Liver (tissue), 8 donors: ENCODE measurements at regions not wholly inside any gene's neighbourhood (a gene's known extent, or its start where the extent isn't known, plus 50 kb on each side); places are given as distances from the start of the nearest gene placed in this dataset.

Experiments used
- DNase-seq: peaks from one replicate; pipeline ENCODE4 v3.0.0-alpha.2; 2017; ENCODE audit warnings: low spot score
- H3K27ac ChIP-seq, 2 donors: one replicate each; pipeline ENCODE4 v1.7.0; 2013; ENCODE audit warnings: inconsistent platforms in 2 of 2, low read length in 2 of 2, control low read depth in 1 of 2, low read depth in 1 of 2, mild to moderate bottlenecking in 1 of 2
- H3K27me3 ChIP-seq, 4 donors: one replicate each; pipeline versions ENCODE4 v1.6.1 to v1.7.0; 2013; ENCODE audit warnings: low read length in 3 of 4, inconsistent platforms in 1 of 4, mild to moderate bottlenecking in 1 of 4, moderate library complexity in 1 of 4; ENCODE audit not compliant: control insufficient read depth in 4 of 4, insufficient read depth in 4 of 4
- H3K36me3 ChIP-seq, 4 donors: one replicate each; pipeline versions ENCODE4 v1.6.1 to v1.7.0; 2013; ENCODE audit warnings: low read length in 3 of 4, mild to moderate bottlenecking in 3 of 4, low read depth in 1 of 4, moderate library complexity in 1 of 4; ENCODE audit not compliant: control insufficient read depth in 4 of 4, insufficient read depth in 3 of 4
- H3K4me1 ChIP-seq, 4 donors: one replicate each; pipeline versions ENCODE4 v1.6.1 to v1.7.0; 2013; ENCODE audit warnings: low read length in 3 of 4, mild to moderate bottlenecking in 3 of 4, moderate library complexity in 1 of 4; ENCODE audit not compliant: control insufficient read depth in 4 of 4, insufficient read depth in 4 of 4
- H3K4me3 ChIP-seq, 3 donors: one replicate each; pipeline versions ENCODE4 v1.6.1 to v1.7.0; 2013; ENCODE audit warnings: low read length in 3 of 3, control low read depth in 1 of 3, low read depth in 1 of 3, mild to moderate bottlenecking in 1 of 3
- H3K9ac ChIP-seq, 2 donors: one replicate each; pipeline ENCODE4 v1.7.0; 2013; ENCODE audit warnings: low read length in 2 of 2, mild to moderate bottlenecking in 2 of 2, moderate library complexity in 2 of 2, control low read depth in 1 of 2, low read depth in 1 of 2
- H3K9me3 ChIP-seq, 4 donors: one replicate each; pipeline versions ENCODE4 v1.6.1 to v1.7.0; 2013; ENCODE audit warnings: low read length in 3 of 4; ENCODE audit not compliant: control insufficient read depth in 4 of 4
- CTCF ChIP-seq: fragments of 150-350 bp; IDR thresholded peaks from 2 replicates; pipeline ENCODE4 v1.5.1; 2017; ENCODE audit warnings: improper control_type of control experiment, low read depth, low read length; ENCODE audit not compliant: missing input control
- EGR1 ChIP-seq, 2 donors: IDR thresholded peaks; 2 replicates each; pipeline ENCODE4 v1.6.1; 2016 to 2018; ENCODE audit warnings: antibody characterized with exemption in 2 of 2, low read depth in 2 of 2
- FOXA1 ChIP-seq: IDR thresholded peaks from 2 replicates; pipeline ENCODE4 v1.6.1; 2016; ENCODE audit warnings: antibody characterized with exemption
- FOXA2 ChIP-seq: IDR thresholded peaks from 2 replicates; pipeline ENCODE4 v1.6.1; 2016; ENCODE audit warnings: antibody characterized with exemption
- GABPA ChIP-seq, 2 donors: IDR thresholded peaks in 1 of 2; conservative IDR thresholded peaks in 1 of 2; 2 replicates each; pipeline ENCODE4 v1.6.1; 2016; ENCODE audit warnings: antibody characterized with exemption in 2 of 2, mild to moderate bottlenecking in 1 of 2, moderate library complexity in 1 of 2
- HNF4A ChIP-seq, 2 donors: conservative IDR thresholded peaks; 2 replicates each; pipeline ENCODE4 v1.6.1; 2016; ENCODE audit warnings: antibody characterized with exemption in 2 of 2, mild to moderate bottlenecking in 2 of 2
- HNF4G ChIP-seq: IDR thresholded peaks from 2 replicates; pipeline ENCODE4 v1.6.1; 2016; ENCODE audit warnings: antibody characterized with exemption
- JUND ChIP-seq, 2 donors: IDR thresholded peaks; 2 replicates each; pipeline ENCODE4 v1.6.1; 2016; ENCODE audit warnings: antibody characterized with exemption in 2 of 2
- MAX ChIP-seq: IDR thresholded peaks from 2 replicates; pipeline ENCODE4 v1.6.1; 2016; ENCODE audit warnings: antibody characterized with exemption
- RAD21 ChIP-seq, 2 donors: IDR thresholded peaks; 2 replicates each; pipeline ENCODE4 v1.6.1; 2016; ENCODE audit warnings: antibody characterized with exemption in 2 of 2, mild to moderate bottlenecking in 2 of 2
- REST ChIP-seq: IDR thresholded peaks from 2 replicates; pipeline ENCODE4 v1.6.1; 2016; ENCODE audit warnings: antibody characterized with exemption, mild to moderate bottlenecking
- RXRA ChIP-seq, 2 donors: IDR thresholded peaks; 2 replicates each; pipeline ENCODE4 v1.6.1; 2017 to 2018; ENCODE audit warnings: antibody characterized with exemption in 2 of 2, mild to moderate bottlenecking in 1 of 2
- SP1 ChIP-seq: IDR thresholded peaks from 2 replicates; pipeline ENCODE4 v1.6.1; 2018; ENCODE audit warnings: antibody characterized with exemption, mild to moderate bottlenecking
- TAF1 ChIP-seq: conservative IDR thresholded peaks from 2 replicates; pipeline ENCODE4 v1.6.1; 2016; ENCODE audit warnings: antibody characterized with exemption, mild to moderate bottlenecking
- YY1 ChIP-seq: IDR thresholded peaks from 2 replicates; pipeline ENCODE4 v1.6.1; 2016; ENCODE audit warnings: antibody characterized with exemption, mild to moderate bottlenecking
- WGBS: extraction: QIAGEN DNeasy Blood & Tissue Kit; methylation state at CpG from one replicate; pipeline ENCODE4 v1.1.7; 2013; 5-methylcytosine and 5-hydroxymethylcytosine counted together
- TF ChIP-seq, protein P1 (sequence below): IDR thresholded peaks from 2 replicates; pipeline ENCODE4 v1.6.1; 2016; ENCODE audit warnings: antibody characterized with exemption
- TF ChIP-seq, protein P2 (sequence below): IDR thresholded peaks from 2 replicates; pipeline ENCODE4 v1.6.1; 2016; ENCODE audit warnings: antibody characterized with exemption
- donor health status: healthy.
- donor health status: healthy.
- donor health status: healthy.
- donor health status: healthy.
- donor health status: healthy.

GRCh38 chr2:145909175-145909755 is 1389.3 kb upstream of the ZEB2 start (continued):
- TF ChIP-seq TAF1: no peak
- TF ChIP-seq SP1: no peak
- TF ChIP-seq RAD21 (IDR thresholded peaks at IDR 0.05): no peak
- TF ChIP-seq FOXA2: no peak
- TF ChIP-seq GABPA (IDR thresholded peaks at IDR 0.05 in 1 of 2, conservative IDR thresholded peaks at IDR 0.05 in 1 of 2): no peak
- no peak for TF ChIP-seq CTCF

GRCh38 chr2:145906354-145906753 is 1386.4 kb upstream of the ZEB2 start:
- no peak overlapping the region for H3K9ac ChIP-seq
- DNase-seq: no peak
- H3K4me3 ChIP-seq: no peak overlapping the region
- no peaks in the 10 kb centered on the region for H3K9me3 ChIP-seq
- no peaks in the 10 kb centered on the region for H3K36me3 ChIP-seq
- H3K27ac ChIP-seq: no peak overlapping the region
- TF ChIP-seq MAX: no peak
- TF ChIP-seq, protein P1, sequence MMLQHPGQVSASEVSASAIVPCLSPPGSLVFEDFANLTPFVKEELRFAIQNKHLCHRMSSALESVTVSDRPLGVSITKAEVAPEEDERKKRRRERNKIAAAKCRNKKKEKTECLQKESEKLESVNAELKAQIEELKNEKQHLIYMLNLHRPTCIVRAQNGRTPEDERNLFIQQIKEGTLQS: no peak
- TF ChIP-seq CTCF: no peak
- no peak for TF ChIP-seq FOXA1
- TF ChIP-seq JUND (IDR thresholded peaks at IDR 0.05): no peak
- peaks cover 0 to 5% (median 0%) of the 10 kb centered on the region in 4 donors for H3K4me1 ChIP-seq
- no peaks in the 10 kb centered on the region for H3K27me3 ChIP-seq
- WGBS: 86% methylated on average over 1 of the region's 1 CpG

DNA sequence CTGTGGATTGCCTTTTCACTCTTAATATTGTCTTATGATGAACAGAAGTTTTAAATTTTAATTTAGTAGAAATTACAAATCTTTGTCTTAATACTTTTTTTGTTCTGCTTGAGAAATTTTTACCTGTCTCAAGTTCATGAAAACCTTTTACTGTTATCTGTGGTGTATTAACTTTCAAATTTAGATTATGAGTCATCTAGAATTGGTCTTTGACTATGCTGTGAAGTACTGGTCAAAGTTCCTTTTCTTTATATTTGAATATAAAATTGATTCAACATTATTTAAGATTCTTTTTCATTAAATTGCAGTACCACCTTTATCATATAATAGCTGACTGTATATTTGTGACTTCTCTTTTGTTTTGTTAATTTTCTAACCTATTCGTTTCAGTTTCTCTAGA is 1385.5 kb upstream of the ZEB2 start:
- no peak for DNase-seq

More for the DNA sequence above, 1385.5 kb upstream of the ZEB2 start:
- H3K4me1 ChIP-seq: peaks cover 0 to 5% (median 0%) of the 10 kb centered on the region in 4 donors
- no peak overlapping the region for H3K9ac ChIP-seq
- no peaks in the 10 kb centered on the region for H3K36me3 ChIP-seq
- H3K9me3 ChIP-seq: no peaks in the 10 kb centered on the region
- no peaks in the 10 kb centered on the region for H3K27me3 ChIP-seq
- TF ChIP-seq REST (no peak), YY1 (no peak), RXRA (IDR thresholded peaks at IDR 0.05) (no peak), HNF4A (conservative IDR thresholded peaks at IDR 0.05) (no peak), HNF4G (no peak), EGR1 (IDR thresholded peaks at IDR 0.05; ENCODE audit: low read depth in 2 of 2) (no peak), JUND (IDR thresholded peaks at IDR 0.05) (no peak), FOXA2 (no peak), FOXA1 (no peak), MAX (no peak)
- TF ChIP-seq, protein P2, sequence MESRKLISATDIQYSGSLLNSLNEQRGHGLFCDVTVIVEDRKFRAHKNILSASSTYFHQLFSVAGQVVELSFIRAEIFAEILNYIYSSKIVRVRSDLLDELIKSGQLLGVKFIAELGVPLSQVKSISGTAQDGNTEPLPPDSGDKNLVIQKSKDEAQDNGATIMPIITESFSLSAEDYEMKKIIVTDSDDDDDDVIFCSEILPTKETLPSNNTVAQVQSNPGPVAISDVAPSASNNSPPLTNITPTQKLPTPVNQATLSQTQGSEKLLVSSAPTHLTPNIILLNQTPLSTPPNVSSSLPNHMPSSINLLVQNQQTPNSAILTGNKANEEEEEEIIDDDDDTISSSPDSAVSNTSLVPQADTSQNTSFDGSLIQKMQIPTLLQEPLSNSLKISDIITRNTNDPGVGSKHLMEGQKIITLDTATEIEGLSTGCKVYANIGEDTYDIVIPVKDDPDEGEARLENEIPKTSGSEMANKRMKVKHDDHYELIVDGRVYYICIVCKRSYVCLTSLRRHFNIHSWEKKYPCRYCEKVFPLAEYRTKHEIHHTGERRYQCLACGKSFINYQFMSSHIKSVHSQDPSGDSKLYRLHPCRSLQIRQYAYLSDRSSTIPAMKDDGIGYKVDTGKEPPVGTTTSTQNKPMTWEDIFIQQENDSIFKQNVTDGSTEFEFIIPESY: no peak
- H3K4me3 ChIP-seq: no peak overlapping the region
- WGBS: 92% methylated on average over 1 of the region's 1 CpG
- H3K27ac ChIP-seq: no peak overlapping the region
